SU-DHL-6 (cell line): ENCODE measurements at regions not wholly inside any gene's neighbourhood (a gene's known extent, or its start where the extent isn't known, plus 50 kb on each side); places are given as distances from the start of the nearest gene placed in this dataset.
A peak's percentile ranks its signal among the peaks of the same experiment; 100 is the strongest.

ENCODE experiments used
- H2AFZ ChIP-seq: fragments of 200-600 bp; sonication (generic); 2 replicates; pipeline ENCODE4 v1.6.1; 2014; ENCODE audit warnings: low read depth, mild to moderate bottlenecking, moderate library complexity, mixed read lengths, antibody characterized with exemption, low read length; ENCODE audit not compliant: severe bottlenecking
- H3F3A ChIP-seq: fragments of 200-600 bp; shearing (Covaris generic); 2 replicates; pipeline ENCODE4 v1.6.0; 2016; ENCODE audit warnings: antibody characterized with exemption, mild to moderate bottlenecking; ENCODE audit not compliant: insufficient read depth
- H3K27ac ChIP-seq: fragments of 200-600 bp; sonication (generic); 2 replicates; pipeline ENCODE4 v1.5.1; 2016; ENCODE audit warnings: low read depth, mild to moderate bottlenecking, low read length, moderate library complexity, mixed read lengths
- H3K27me3 ChIP-seq: fragments of 200-600 bp; sonication (generic), shearing (Covaris generic); 2 replicates; pipeline ENCODE4 v1.6.0; 2014; ENCODE audit warnings: mild to moderate bottlenecking, low read length
- H3K36me3 ChIP-seq: fragments of 200-600 bp; sonication (generic); 2 replicates; pipeline ENCODE4 v1.6.1; 2014; ENCODE audit warnings: mild to moderate bottlenecking, low read length, mixed read lengths
- H3K4me2 ChIP-seq: fragments of 300-600, 200-600 bp; shearing (Covaris generic), sonication (generic); 2 replicates; pipeline ENCODE4 v1.6.0; 2014; ENCODE audit warnings: low read length, low read depth, mild to moderate bottlenecking; ENCODE audit not compliant: poor library complexity, severe bottlenecking
- H3K4me3 ChIP-seq: fragments of 200-600 bp; sonication (generic); 2 replicates; pipeline ENCODE4 v1.5.1; 2014; ENCODE audit warnings: antibody characterized with exemption, low read length, mild to moderate bottlenecking, mixed read lengths; ENCODE audit not compliant: insufficient read depth, poor library complexity, severe bottlenecking
- H3K79me2 ChIP-seq: fragments of 200-600 bp; sonication (generic); 2 replicates; pipeline ENCODE4 v1.6.1; 2014; ENCODE audit warnings: mild to moderate bottlenecking, low read length, moderate library complexity; ENCODE audit not compliant: insufficient read depth
- H3K9ac ChIP-seq: fragments of 200-600 bp; sonication (generic); 2 replicates; pipeline ENCODE4 v1.7.0; 2014; ENCODE audit warnings: mild to moderate bottlenecking, low read length
- H3K9me2 ChIP-seq: fragments of 200-600 bp; sonication (generic); replicated peaks from 2 replicates; pipeline ENCODE4 v1.6.1; 2014; ENCODE audit warnings: low read length; ENCODE audit not compliant: insufficient read depth
- H3K9me3 ChIP-seq: fragments of 200-600 bp; sonication (generic); 2 replicates; pipeline ENCODE4 v1.6.1; 2014; ENCODE audit warnings: low read length, mixed read lengths; ENCODE audit not compliant: insufficient read depth
- H4K20me1 ChIP-seq: fragments of 200-600 bp; sonication (generic); 2 replicates; pipeline ENCODE4 v1.6.1; 2014; ENCODE audit warnings: low read depth, mild to moderate bottlenecking, antibody characterized with exemption, low read length, moderate library complexity, mixed read lengths
- EZH2phosphoT487 ChIP-seq: fragments of 200-600 bp; sonication (generic), shearing (Covaris generic); conservative IDR thresholded peaks from 2 replicates; pipeline ENCODE4 v1.6.1; 2018; ENCODE audit warnings: mild to moderate bottlenecking, antibody characterized with exemption, low read length, moderate library complexity, mixed read lengths
- TF ChIP-seq, protein P1 (sequence below): fragments of 200-600 bp; sonication (generic); IDR thresholded peaks from one replicate; pipeline ENCODE4 v1.5.1; 2017; ENCODE audit warnings: antibody characterized with exemption, mild to moderate bottlenecking, low read length, moderate library complexity; ENCODE audit not compliant: insufficient read depth, poor library complexity, severe bottlenecking

- Histone ChIP-seq H4K20me1 (no peaks in the 10 kb centered on the region), H2AFZ (no peak overlapping the region), H3K79me2 (no peaks in the 10 kb centered on the region), H3K36me3 (no peaks in the 10 kb centered on the region), H3K9me2 (no peaks in the 10 kb centered on the region), H3K27ac (no peak overlapping the region), H3K9me3 (peaks cover 7% of the 10 kb centered on the region), H3K4me3 (no peak overlapping the region), H3K4me2 (no peak overlapping the region), H3F3A (no peaks in the 10 kb centered on the region), H3K27me3 (no peaks in the 10 kb centered on the region), H3K9ac (no peak overlapping the region)
- TF ChIP-seq EZH2phosphoT487 = no peak
- TF ChIP-seq, protein P1, sequence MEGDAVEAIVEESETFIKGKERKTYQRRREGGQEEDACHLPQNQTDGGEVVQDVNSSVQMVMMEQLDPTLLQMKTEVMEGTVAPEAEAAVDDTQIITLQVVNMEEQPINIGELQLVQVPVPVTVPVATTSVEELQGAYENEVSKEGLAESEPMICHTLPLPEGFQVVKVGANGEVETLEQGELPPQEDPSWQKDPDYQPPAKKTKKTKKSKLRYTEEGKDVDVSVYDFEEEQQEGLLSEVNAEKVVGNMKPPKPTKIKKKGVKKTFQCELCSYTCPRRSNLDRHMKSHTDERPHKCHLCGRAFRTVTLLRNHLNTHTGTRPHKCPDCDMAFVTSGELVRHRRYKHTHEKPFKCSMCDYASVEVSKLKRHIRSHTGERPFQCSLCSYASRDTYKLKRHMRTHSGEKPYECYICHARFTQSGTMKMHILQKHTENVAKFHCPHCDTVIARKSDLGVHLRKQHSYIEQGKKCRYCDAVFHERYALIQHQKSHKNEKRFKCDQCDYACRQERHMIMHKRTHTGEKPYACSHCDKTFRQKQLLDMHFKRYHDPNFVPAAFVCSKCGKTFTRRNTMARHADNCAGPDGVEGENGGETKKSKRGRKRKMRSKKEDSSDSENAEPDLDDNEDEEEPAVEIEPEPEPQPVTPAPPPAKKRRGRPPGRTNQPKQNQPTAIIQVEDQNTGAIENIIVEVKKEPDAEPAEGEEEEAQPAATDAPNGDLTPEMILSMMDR = no peak
Measured at GRCh38 chr17:74089380-74089779, 114.1 kb upstream of the RPL38 start.

DNA sequence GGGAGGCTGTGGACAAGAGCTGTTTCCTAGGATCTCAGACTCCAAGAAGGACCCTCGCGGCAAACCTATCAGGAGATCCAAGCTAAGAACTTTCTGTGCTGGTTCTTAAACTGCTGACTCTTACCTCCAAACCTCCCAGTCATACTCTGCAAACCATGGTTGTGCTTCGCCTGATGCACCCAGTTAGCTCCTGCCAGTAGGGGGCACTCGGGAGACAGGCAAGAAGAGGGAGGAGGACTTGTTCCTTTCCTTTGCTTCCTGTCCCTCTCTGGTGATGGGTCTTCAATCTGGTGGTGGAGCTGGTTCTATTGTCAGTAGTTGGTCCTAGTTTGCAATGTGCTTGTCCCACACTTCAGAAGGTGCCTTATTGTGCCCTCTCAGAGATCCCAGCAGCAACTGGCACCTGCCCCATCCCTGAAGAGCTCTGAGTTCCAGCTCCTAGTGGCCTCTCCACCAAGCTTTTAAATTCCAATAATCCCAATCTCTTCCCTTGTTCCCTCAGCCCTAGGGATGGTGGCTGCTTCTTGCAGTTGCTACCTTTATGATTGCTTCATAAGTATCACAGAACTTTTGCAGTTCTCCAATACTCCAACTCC is 113.5 kb upstream of the RPL38 start:
- H4K20me1 ChIP-seq = no peaks in the 10 kb centered on the region
- no peaks in the 10 kb centered on the region for H3K27me3 ChIP-seq
- TF ChIP-seq EZH2phosphoT487 = no peak
- TF ChIP-seq, protein P1 = peak; percentile 85
- no peaks in the 10 kb centered on the region for H3K79me2 ChIP-seq
- H2AFZ ChIP-seq = no peak overlapping the region
- no peak overlapping the region for H3K27ac ChIP-seq
- no peak overlapping the region for H3K4me2 ChIP-seq
- H3K9me3 ChIP-seq = peaks cover 7% of the 10 kb centered on the region
- H3K4me3 ChIP-seq = no peak overlapping the region
- no peaks in the 10 kb centered on the region for H3K36me3 ChIP-seq
- no peaks in the 10 kb centered on the region for H3F3A ChIP-seq
- H3K9me2 ChIP-seq = no peaks in the 10 kb centered on the region
- H3K9ac ChIP-seq = no peak overlapping the region

DNA sequence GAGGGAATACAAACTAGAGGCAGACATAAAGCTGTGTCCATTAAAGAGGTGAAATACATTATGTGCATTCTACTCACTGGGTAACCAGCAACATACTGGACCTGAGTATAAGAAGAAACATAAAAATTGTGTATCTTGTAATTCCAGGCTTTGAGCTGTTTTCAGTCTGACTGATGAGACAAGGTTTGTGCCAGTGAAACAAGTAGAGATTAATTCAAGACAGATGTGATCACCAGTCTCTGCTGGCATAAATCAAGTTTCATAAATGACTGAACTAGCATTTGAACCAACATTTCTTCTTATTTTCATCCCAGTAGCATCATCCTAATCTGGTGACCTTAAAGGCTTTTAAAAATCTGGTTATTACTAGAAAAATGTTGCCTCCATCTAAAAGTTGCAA is 108.8 kb upstream of the RPL38 start:
- H3K4me2 ChIP-seq = no peak overlapping the region
- H3K36me3 ChIP-seq = no peaks in the 10 kb centered on the region
- H4K20me1 ChIP-seq = no peaks in the 10 kb centered on the region
- no peaks in the 10 kb centered on the region for H3K79me2 ChIP-seq
- no peak overlapping the region for H3K9ac ChIP-seq
- no peaks in the 10 kb centered on the region for H3K9me3 ChIP-seq
- no peaks in the 10 kb centered on the region for H3K9me2 ChIP-seq
- no peaks in the 10 kb centered on the region for H3F3A ChIP-seq
- no peaks in the 10 kb centered on the region for H3K27me3 ChIP-seq
- TF ChIP-seq, protein P1 = no peak
- TF ChIP-seq EZH2phosphoT487 = no peak
- no peak overlapping the region for H2AFZ ChIP-seq
- H3K4me3 ChIP-seq = no peak overlapping the region
- H3K27ac ChIP-seq = no peak overlapping the region
